CD4-positive, alpha-beta T cell treated with Interferon gamma for 1 hour (primary cell): ENCODE measurements at regions not wholly inside any gene's neighbourhood (a gene's known extent, or its start where the extent isn't known, plus 50 kb on each side); places are given as distances from the start of the nearest gene placed in this dataset.
"Not testable (repeated sequence)": the region's sequence is repeated elsewhere in the genome, so short reads cannot be mapped to it uniquely, and the experiment has no call there.

Experiments
- DNase-seq: peaks from one replicate; pipeline ENCODE4 v3.0.0-alpha.2; 2020

GRCh38 chrX:5490786-5491563, 737.7 kb downstream of the NLGN4X start:
- no peak for DNase-seq

DNA sequence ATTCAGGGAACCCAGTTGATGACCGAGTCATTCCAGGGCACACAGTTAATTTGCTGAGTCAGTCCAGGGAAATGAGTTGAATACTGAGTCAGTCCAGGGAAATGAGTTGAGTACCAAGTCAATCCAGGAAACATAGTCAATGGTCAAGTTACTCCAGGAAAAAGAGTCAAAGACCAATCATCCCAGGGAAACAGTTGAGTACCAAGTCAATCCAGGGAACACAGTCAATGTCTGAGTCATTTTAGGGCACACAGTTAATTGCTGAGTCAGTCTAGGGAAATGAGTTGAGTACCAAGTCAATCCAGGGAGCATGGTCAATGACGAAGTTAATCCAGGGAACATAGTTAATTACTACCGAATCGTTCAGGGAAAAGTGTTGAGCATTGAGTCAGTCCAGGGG, 754.4 kb downstream of the NLGN4X start:
- DNase-seq = no peak

GRCh38 chrX:5458300-5458842, 770.3 kb downstream of the NLGN4X start:
- no peak for DNase-seq

DNA sequence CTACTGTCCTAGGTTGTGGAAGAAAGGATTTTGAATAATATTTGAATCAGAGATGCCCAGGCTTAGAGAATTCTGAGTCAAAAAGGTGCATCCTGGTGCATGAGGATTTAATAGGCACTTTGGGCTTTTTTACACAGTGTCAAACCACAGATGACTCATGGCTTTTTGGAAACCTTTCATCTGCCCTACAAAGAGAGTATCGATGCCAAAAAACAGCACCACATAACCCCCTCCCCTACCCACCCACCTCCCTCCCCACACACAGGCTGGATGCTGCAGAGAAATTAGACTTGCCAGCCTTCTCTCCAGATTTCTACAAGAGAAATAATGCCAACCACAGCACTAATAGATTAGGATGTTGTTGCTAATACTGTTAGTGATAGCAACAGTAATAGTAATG, 779.3 kb downstream of the NLGN4X start:
- DNase-seq = no peak

- no peak for DNase-seq
Measured at GRCh38 chrX:5431823-5432222, 796.8 kb downstream of the NLGN4X start.

DNA sequence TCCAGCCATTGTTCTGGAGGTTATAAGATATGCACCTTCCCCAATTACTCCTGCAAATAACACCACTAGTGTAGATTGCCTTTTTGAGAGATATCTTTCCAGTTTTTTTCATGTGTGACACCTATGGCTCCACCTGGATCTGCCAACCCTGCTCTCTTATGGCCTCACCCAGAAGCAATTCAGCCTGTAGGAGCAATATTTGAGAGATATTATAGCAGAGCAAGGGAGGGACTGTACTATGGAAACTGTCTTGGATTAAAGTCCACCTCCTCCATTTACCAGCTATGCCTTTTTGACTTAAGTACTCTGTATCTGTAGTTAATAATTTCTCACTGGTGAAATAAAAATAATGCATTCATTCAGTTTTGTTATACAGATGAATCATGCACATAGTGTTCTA, 803.5 kb downstream of the NLGN4X start:
- no peak for DNase-seq

- no peak for DNase-seq
Measured at GRCh38 chrX:5417381-5417780, 811.3 kb downstream of the NLGN4X start.

- DNase-seq = no peak
Measured at GRCh38 chrX:5415738-5416137, 812.9 kb downstream of the NLGN4X start.

GRCh38 chrX:5409106-5409505, 819.6 kb downstream of the NLGN4X start:
- DNase-seq = no peak

- DNase-seq = no peak
Measured at GRCh38 chrX:5402461-5402860, 826.2 kb downstream of the NLGN4X start.

DNA sequence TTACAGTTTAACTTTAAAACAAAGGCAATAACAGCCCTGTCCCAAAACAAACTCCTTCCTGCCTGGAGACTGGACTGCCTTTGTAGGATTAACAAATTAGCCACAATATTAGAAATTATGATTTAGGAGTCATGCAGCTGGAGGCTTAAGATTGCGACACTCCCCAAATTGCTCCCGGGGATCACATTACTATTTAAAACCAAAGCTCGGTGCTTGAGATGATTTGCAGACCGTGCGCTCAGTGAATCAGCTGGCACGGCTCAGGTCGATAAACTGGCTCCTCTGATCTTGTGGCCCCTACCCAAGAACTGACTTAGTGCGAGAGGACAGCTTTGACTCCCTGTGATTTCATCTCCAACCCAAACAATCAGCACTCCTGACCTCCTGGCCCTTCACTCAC, 829.3 kb downstream of the NLGN4X start:
- DNase-seq = no peak

GRCh38 chrX:5397409-5397808, 831.3 kb downstream of the NLGN4X start:
- DNase-seq = no peak

DNA sequence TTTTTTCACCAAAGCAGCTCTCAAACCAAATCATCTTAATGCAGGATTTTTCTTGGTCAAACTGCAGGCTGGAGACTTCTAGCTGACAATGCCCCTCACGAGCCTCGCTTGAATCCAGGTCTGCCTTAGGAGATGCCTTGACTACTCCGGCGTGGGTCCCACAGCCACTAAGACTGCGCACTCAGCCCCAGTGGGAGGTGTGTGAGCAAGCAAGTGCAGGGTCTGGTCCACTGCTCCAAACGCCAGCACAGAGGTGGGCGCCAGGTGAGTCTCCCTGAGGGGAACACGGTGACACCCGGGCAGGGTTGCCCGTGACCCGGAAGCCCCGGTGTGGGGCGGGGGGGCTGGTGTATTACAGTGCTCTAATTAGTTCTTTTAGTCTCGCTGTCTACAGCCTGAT, 838.3 kb downstream of the NLGN4X start:
- no peak for DNase-seq

GRCh38 chrX:5388087-5388486, 840.6 kb downstream of the NLGN4X start:
- no peak for DNase-seq

GRCh38 chrX:5380426-5380825, 848.2 kb downstream of the NLGN4X start:
- DNase-seq = no peak

GRCh38 chrX:5341902-5342301, 886.8 kb downstream of the NLGN4X start:
- DNase-seq = no peak

DNA sequence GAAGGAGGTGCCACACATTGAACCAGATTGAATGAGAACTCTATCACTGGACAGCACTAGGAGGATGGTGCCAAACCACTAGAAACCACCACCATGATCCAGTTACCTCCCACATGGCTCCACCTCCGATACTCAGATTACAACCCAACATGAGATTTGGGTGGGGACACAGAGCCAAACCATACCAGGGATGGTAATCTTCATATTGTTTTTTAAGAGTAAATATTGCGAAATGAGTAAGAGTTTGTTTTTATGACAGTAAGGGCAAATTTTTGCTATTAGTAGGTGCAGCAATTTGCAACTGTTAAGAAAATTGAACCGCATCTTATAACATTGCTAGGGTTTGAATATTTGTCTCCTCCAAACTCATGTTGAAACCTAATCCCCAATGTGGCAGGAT, 891.5 kb downstream of the NLGN4X start:
- no peak for DNase-seq

DNA sequence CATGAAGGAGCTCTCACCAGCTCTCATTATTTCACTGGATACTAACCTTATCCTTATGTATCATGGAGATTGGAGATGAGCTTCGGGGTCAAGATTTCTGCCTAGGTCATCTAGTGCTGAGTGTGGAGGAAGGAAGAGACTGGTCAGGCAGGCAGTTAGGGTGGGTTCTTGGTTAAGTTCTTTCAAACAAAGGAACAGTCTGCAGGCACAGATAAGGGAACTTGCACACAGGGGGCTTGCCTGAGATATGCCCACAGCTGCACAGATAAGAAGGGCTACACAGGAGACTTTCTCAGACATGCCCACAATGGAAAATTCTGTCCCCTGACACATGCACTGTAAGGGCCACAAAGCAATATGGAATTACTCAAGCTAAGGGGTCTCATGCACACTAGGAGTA, 904.1 kb downstream of the NLGN4X start:
- no peak for DNase-seq

- no peak for DNase-seq
Measured at GRCh38 chrX:5314148-5314547, 914.5 kb downstream of the NLGN4X start.

GRCh38 chrX:5307416-5307815, 921.3 kb downstream of the NLGN4X start:
- no peak for DNase-seq

DNA sequence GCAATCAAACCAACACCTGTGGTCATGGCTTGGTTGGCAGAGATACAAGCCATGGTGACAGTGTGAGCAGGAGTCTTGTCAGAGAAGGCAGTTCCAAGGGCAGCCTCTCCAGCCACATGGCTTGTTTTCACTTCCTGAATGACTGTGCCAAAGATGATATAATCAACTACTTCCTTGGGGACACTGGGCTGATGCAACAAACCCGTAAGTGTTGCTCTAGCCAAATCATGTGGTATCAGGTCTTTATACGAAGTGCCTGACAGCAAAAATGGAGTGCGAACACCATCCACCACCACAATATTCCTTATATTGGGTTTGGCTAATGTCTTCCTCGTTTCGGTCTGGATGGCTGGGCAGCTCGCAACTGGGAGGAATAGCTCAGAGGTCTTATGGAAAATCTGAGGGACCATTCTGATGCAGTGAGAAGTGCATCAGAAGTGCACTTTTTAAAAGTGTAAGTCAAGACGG, 922.0 kb downstream of the NLGN4X start:
- DNase-seq = no peak

GRCh38 chrX:5305452-5305851, 923.2 kb downstream of the NLGN4X start:
- DNase-seq = no peak

DNA sequence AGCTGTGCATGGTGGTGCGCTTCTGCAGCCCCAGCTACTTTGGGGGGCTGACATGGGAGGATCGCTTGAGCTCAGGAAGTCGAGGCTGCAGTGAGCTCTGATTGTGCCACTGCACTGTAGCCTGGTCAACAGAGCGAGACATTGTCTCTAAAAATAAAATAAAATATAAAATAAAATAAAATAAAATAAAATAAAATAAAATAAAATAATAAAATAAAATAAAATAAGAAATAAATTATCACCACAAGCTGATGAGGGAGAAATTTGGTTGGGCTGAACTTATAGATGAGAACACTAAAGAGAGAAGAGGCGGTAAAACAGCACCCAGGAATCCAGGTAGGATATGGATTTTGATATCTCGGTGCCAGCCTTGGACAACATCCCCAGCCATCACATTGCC, 933.7 kb downstream of the NLGN4X start:
- DNase-seq = no peak

DNA sequence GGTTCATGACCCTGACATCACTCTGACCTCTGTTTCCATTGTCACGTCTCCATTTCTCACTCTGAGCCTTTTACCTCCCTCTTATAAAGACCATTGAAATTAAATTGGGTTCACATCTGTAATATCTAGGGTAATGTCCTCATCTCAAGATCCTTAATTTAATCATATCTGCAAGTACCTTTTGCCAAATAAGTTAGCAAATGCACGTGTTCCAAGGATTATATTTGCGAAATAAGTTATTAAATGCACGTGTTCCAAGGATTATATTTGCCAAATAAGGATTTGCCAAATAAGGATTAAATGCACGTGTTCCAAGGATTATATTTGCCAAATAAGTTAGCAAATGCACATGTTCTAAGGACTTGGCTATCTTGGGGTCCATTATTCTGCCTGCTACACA, 938.0 kb downstream of the NLGN4X start:
- no peak for DNase-seq

DNA sequence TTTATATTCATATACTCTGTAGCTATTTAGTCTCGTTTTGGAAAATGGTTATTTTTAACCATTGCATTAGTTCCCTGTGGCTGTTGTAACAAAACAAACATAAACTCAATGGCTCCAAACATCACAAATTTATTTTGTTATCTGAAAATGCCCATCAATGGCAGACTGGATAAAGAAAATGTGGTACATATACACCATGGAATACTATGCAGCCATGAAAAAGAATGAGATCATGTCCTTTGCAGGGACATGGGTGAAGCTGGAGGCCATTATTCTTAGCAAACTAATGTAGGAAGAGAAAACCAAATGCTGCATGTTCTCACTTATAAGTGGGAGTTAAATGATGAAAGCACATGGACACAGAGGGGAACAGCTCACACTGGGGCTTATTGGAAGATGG, 938.7 kb downstream of the NLGN4X start:
- DNase-seq = not testable (repeated sequence)
